Left lung (tissue), 4 donors: ENCODE measurements at regions not wholly inside any gene's neighbourhood (a gene's known extent, or its start where the extent isn't known, plus 50 kb on each side); places are given as distances from the start of the nearest gene placed in this dataset.
A peak's percentile ranks its signal among the peaks of the same experiment; 100 is the strongest.

Experiments
- ATAC-seq: fragments of 200-7000 bp; cut with Tn5 transposase; one replicate; pipeline ENCODE4 v1.9.1; 2020; ENCODE audit warnings: moderate library complexity
- DNase-seq, 4 donors: peaks; one replicate each; pipeline ENCODE4 v3.0.0-alpha.2; 2013 to 2020
- H3K27ac ChIP-seq, 2 donors: fragments of 200-600 bp; sonication (generic) in 1 of 2; one replicate each; pipeline versions ENCODE4 v1.5.0 to v1.8.0; 2020 to 2021
- H3K27me3 ChIP-seq, 2 donors: fragments of 200-600 bp; sonication (generic) in 1 of 2; one replicate each; pipeline versions ENCODE4 v1.5.0 to v1.8.0; 2020 to 2021
- H3K36me3 ChIP-seq, 2 donors: fragments of 200-600 bp; sonication (generic) in 1 of 2; one replicate each; pipeline versions ENCODE4 v1.5.0 to v1.8.0; 2020 to 2021
- H3K4me1 ChIP-seq, 2 donors: fragments of 200-600 bp; one replicate each; pipeline ENCODE4 v1.8.0; 2021
- H3K4me3 ChIP-seq, 2 donors: fragments of 200-600 bp; sonication (generic) in 1 of 2; one replicate each; pipeline versions ENCODE4 v1.5.0 to v1.8.0; 2020 to 2021; ENCODE audit warnings: mild to moderate bottlenecking in 1 of 2
- H3K9me3 ChIP-seq, 2 donors: fragments of 200-600 bp; sonication (generic) in 1 of 2; one replicate each; pipeline versions ENCODE4 v1.5.0 to v1.8.0; 2020 to 2021
- CTCF ChIP-seq, 2 donors: fragments of 200-600 bp; sonication (generic) in 1 of 2; IDR thresholded peaks; one replicate each; pipeline versions ENCODE4 v1.5.0 to v1.8.0; 2021; ENCODE audit warnings: antibody characterized with exemption in 2 of 2
- intact Hi-C, 2 donors: fragments of 100-400 bp; cut with DNase I; formaldehyde crosslinking; loops; one replicate each; pipeline versions ENCODE4 v1.11.2 to v1.14.2; 2022
- donor health status: DM: no; HTN: yes; CAD: no.
- donor health status: DM: no; HTN: no; CAD: no.

- no peak for ATAC-seq
- no peak for DNase-seq
- intact Hi-C loops = no loop called here
- Histone ChIP-seq H3K9me3 (peaks cover 0 to 42% of the 10 kb centered on the region in 2 donors), H3K36me3 (no peaks in the 10 kb centered on the region), H3K27me3 (no peaks in the 10 kb centered on the region), H3K4me1 (no peaks in the 10 kb centered on the region), H3K27ac (no peak overlapping the region), H3K4me3 (no peak overlapping the region)
- no peak for TF ChIP-seq CTCF (IDR thresholded peaks at IDR 0.05)
Measured at GRCh38 chr7:398888-399287, 108.9 kb downstream of the FOXL3 start.

GRCh38 chr7:400901-401485, 111.0 kb downstream of the FOXL3 start:
- Histone ChIP-seq H3K4me3 (no peak overlapping the region), H3K9me3 (peaks cover 0 to 28% of the 10 kb centered on the region in 2 donors), H3K27me3 (peaks cover 0 to 13% of the 10 kb centered on the region in 2 donors), H3K36me3 (no peaks in the 10 kb centered on the region), H3K27ac (no peak overlapping the region), H3K4me1 (no peaks in the 10 kb centered on the region)
- TF ChIP-seq CTCF (IDR thresholded peaks at IDR 0.05) = no peak
- intact Hi-C loops = no loop called here
- DNase-seq (no peak), ATAC-seq (no peak)

GRCh38 chr7:401495-401894, 111.5 kb downstream of the FOXL3 start:
- intact Hi-C loops = no loop called here
- no peak for DNase-seq
- H3K9me3 ChIP-seq = peaks cover 0 to 23% of the 10 kb centered on the region in 2 donors

GRCh38 chr7:404812-405488, 114.7 kb downstream of the PDGFA start:
- H3K36me3 ChIP-seq = no peaks in the 10 kb centered on the region
- DNase-seq = peak in 1 of 4 donors; percentile 50
- intact Hi-C loops = no loop called here
- no peak for TF ChIP-seq CTCF (IDR thresholded peaks at IDR 0.05)
- H3K4me3 ChIP-seq = no peak overlapping the region
- no peak for ATAC-seq
- H3K27me3 ChIP-seq = peaks cover 0 to 28% of the 10 kb centered on the region in 2 donors
- H3K27ac ChIP-seq = no peak overlapping the region
- H3K9me3 ChIP-seq = no peaks in the 10 kb centered on the region
- no peaks in the 10 kb centered on the region for H3K4me1 ChIP-seq

More at GRCh38 chr7:401495-401894, 111.5 kb downstream of the FOXL3 start:
- H3K4me3 ChIP-seq = no peak overlapping the region
- H3K36me3 ChIP-seq = no peaks in the 10 kb centered on the region
- ATAC-seq = no peak
- H3K27me3 ChIP-seq = peaks cover 0 to 14% of the 10 kb centered on the region in 2 donors
- TF ChIP-seq CTCF (IDR thresholded peaks at IDR 0.05) = no peak
- H3K27ac ChIP-seq = no peak overlapping the region
- H3K4me1 ChIP-seq = no peaks in the 10 kb centered on the region

GRCh38 chr7:405489-406211, 114.0 kb downstream of the PDGFA start:
- no peaks in the 10 kb centered on the region for H3K9me3 ChIP-seq
- ATAC-seq (no peak), DNase-seq (peak in 1 of 4 donors; percentile 35)
- no peaks in the 10 kb centered on the region for H3K36me3 ChIP-seq
- no peak overlapping the region for H3K4me3 ChIP-seq
- TF ChIP-seq CTCF (IDR thresholded peaks at IDR 0.05) = no peak
- H3K4me1 ChIP-seq = no peaks in the 10 kb centered on the region
- no peak overlapping the region for H3K27ac ChIP-seq
- peaks cover 0 to 35% of the 10 kb centered on the region in 2 donors for H3K27me3 ChIP-seq
- intact Hi-C loops = no loop called here
